ENCODE measurements at regions not wholly inside any gene's neighbourhood (a gene's known extent, or its start where the extent isn't known, plus 50 kb on each side); places are given as distances from the start of the nearest gene placed in this dataset.

- TF ChIP-seq EZH2 (IDR thresholded peaks at IDR 0.05), result no peak
- TF ChIP-seq POLR2AphosphoS5 (IDR thresholded peaks at IDR 0.05; ENCODE audit: borderline replicate concordance, low read depth, low read length), result no peak
- TF ChIP-seq FOXP2 (optimal IDR thresholded peaks at IDR 0.05; ENCODE audit: control extremely low read depth, extremely low read length, insufficient read depth), result no peak
Measured at GRCh38 chr16:51949282-51949681, 597.7 kb downstream of the TOX3 start.

All from SK-N-MC (cell line).